SK-MEL-5 (cell line): ENCODE measurements at regions not wholly inside any gene's neighbourhood (a gene's known extent, or its start where the extent isn't known, plus 50 kb on each side); places are given as distances from the start of the nearest gene placed in this dataset.

Source experiments
- DNase-seq: peaks from one replicate; pipeline ENCODE4 v3.0.0-alpha.2; 2016; ENCODE audit warnings: low read depth, low spot score
- in situ Hi-C: cut with HindIII; loops from 2 replicates; pipeline ENCODE4 v1.10.0; 2016; ENCODE audit warnings: low sequenced_read_pairs, high pct_unique_total_duplicates, low pct_unique_long_range_greater_than_20kb

DNA sequence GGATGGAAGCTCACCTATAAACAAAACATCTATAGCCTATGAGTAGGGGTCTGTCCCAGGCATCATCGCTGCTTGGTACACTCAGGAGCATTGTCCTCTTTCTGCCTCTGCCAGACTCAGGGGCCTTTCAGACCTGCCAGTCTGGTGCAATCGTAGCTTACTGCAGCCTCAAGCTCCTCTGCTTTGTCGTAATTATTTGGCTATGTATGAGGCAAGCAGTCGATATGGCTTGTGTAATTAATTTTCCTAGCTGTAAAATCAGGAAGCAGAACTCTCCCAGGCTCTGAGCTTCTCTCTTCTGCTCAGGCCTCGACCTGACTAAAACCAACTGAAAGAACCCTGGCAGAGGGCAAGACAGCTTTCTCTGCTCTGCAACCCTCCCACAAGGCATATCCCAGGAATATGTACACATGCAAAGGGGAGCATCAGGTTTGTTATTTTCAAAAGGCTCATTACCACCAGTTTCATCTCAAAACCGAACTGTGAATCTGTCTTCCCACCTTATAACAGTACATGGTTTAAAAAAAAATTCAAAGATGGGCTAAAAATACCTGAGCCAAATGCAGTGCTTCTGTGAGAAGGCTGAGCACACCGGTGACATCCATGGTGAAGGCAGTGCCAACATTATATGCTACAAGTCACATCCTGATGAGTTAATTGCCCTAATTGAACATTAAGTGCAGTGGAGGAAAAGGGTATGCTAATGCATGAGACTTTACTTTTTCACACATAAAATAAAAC lies 309.2 kb upstream of the EMCN start:
- in situ Hi-C loops, result no loop called here
- DNase-seq, result no peak

DNA sequence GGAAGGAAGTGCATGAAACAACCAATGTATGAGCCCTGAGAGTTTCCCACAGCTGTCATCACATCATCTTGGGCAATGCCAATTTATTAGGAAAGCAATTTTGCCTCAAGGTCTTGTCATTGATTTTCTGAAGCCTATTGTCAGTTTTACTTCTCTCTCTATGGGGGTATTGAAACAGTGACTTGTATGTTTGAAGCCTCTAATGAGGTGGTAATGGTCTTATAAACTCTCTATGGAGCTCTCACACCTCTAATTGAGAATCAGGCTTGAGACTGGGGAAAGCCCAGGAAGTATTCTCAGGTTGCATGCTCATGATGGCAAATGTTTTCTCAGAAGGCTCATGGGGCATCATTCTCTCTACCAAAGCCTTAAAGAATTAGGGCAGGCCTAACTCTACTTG lies 308.2 kb upstream of the EMCN start:
- no peak for DNase-seq
- in situ Hi-C loops, result no loop called here

DNA sequence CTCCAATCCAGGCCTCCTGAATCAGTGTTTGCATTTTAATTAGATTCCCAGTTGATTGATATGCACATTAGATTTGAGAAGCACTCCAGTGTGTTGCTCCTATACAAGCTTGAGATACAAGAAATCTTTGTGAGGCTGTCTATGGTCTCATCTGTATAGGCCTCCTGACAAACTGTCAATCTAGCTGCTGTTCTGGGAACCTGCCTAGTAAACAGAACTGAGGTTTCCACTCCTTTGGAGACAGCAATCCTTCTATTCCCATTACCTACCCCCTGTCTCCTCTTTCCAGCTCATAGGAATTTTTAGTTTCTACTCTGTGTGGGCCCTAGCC lies 306.1 kb upstream of the EMCN start:
- in situ Hi-C loops, result no loop called here
- no peak for DNase-seq

DNA sequence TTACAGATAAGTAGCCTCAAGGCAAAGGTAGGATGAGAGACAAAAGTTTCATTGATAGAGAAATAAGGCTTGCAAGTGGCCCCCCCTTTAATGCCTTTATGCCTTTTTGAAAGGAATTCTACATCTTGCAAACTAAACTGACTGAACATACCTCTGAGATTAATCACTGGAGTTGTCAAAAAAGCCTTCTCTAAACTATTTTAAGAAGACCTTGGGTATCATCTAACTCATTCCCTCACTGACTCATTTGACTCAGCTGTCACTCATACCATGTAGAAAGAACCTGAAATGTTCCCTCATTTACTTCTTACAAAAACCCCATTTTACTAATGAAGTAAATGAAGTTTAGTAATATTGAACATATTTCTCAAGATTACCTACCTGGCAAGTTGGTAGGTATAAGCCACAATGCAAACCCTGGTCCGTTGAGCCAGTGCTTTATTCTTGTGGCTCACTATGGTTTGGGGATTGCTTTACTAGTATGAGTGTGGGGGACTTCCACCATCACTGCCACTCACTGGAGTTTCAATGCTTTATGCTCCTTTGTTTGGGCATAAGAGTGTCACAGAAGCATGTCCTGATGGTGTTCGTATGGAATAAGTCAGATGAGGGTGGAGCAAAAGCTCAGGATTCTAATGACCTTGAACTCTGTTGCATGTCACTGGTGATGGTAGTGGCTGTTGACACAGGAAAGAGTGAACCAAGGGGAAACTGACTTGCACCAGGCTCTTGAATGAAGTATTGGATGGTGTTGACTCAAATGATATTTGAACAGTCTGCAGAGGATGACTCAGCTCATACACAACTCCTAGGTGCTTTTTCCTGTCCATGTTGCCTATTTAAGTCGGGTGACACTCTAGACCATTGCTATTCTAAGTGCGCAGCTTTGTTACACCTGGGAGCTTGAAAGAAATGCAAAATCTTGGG lies 305.5 kb upstream of the EMCN start:
- in situ Hi-C loops, result no loop called here
- DNase-seq, result peak; percentile 76

DNA sequence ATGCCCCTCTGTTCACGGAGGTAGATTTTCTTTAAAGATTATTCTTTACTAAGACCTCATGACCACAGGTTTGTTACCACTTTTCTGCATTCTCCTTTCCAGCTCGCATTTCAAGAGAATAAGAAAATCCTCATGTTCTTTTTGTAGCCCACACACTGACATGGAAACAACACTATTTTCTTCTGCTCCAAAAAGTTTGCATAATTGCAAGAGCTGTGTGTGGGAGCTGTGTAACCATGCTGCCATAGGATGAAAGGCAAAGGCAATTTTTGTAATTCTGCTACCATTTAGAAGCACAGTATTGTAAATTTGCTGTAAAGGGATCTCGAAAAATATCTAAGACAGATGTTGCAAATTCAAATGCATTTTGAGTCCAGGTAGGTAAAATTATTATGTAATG lies 302.4 kb upstream of the EMCN start:
- DNase-seq, result no peak
- in situ Hi-C loops, result no loop called here

DNA sequence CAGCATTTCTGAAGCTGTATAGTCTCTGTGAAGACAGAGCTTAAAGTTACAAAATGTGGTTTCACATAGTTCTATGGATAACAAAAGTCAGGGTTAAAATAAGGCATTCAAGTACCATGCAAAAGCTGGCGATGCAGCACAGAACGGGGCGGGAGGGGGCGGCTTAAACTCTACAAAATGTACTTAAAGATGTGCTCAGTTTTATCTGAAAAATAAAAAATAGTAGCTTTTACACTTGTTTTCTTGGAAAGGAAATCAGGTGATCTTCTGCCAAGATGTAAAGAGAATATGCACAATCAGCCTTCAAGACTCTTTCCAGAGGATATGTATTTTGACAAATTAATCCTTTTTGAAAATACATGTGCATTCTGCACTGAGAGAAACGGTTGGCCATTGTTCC lies 301.7 kb upstream of the EMCN start:
- DNase-seq, result no peak
- in situ Hi-C loops, result no loop called here

DNA sequence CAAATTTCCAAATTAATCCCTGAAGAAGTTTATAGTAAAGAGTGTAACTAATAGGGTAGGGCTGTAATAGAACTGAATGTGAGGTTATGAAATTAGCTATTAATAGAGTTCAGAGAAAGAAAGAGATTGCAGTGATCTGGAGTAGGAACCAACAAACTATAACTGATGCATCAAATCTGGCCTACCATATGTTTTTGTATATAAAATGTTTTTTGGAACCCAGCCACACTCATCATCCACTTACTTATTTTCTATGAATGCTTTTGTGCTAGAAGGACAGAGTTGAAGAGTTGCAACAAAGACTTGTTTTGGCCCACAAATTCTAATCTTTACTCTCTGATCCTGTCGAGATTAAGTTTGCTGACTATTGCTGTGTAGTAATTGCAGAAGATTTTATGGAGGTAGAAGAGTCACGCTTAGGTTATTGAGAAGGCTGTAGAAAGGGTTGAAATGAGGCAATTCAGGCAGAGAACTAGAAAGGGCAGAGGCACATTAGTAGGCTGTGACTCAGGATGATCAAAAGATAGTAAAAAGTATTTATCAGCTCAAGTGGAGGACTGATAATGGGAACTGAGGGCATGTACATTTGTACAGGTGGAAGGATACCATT lies 298.7 kb upstream of the EMCN start:
- DNase-seq, result no peak

DNA sequence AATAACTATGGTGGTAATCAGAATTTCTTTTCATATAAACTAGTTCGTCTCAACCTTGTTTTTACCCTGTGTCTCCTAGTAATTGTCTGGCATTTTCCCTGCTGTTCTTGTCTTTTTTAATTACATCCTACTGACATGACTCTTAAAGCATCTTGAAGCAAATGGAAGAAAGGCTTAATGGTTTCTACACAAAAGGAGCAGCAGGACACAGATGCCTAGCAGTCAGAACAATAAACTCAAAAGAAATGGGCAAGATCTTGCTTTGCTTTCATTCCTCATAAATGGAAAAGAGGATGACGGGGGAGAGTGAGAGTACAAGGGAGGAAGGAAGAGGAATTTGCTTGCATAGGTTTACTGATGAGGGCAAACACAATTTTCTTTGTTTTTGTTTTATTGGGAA lies 293.2 kb upstream of the EMCN start:
- no peak for DNase-seq
- in situ Hi-C loops, result no loop called here

More for the DNA sequence above, 298.7 kb upstream of the EMCN start:
- in situ Hi-C loops, result no loop called here

DNA sequence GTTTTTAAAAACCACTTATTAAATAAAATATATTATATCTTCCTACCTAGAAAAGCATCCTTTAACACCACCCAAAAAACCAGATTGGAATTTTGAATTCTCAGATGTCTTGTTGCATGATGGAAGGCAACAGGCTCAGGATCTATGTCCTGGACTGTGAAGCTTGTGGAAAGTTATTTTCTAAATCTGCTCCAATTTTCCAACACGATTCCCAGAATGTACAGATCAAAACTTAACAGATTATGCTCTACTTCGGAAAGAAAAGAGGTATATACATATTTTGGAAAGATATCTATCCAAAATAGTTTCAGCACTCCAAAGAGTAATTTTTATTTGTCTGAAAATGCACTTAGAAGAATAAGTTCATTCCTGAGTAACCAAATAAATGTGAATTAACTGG lies 291.7 kb upstream of the EMCN start:
- no peak for DNase-seq
- in situ Hi-C loops, result no loop called here

DNA sequence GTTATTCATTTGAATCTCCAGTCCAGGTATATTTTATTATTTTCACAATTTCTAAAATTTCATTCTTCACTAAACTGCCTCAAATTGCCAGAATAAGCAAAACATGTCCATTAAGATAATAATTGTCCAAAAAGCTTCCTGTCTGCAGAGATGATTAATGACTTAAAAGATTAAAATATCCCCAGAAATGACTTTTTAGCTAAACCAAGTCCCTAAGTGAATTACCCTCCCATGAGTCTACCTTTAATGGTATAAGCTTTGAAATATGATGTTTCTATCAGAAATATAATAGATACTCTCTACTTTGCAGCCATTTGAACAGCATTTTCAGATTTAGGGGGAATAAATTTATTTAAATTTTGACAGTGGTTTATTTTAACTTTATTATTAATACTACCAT lies 289.2 kb upstream of the EMCN start:
- no peak for DNase-seq
- in situ Hi-C loops, result no loop called here

DNA sequence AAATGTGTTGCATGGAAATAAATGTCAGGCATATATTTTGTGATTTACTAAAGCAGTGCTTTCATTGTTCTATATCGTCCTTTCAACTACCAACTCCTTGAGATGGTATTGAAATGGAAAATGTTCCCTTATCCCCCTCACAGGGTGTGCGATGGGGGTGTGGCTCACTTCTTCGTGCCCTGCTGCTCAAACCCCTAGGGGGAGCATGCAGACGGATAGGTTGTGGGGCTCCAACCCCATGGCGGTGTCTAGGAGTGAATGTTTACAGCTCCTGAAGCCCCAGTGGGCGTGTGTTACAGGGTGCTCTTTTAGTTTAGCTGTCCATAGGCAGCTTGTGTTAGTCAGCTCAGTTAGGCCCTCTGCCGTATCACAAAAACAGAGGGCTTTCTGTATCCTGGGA lies 287.7 kb upstream of the EMCN start:
- DNase-seq, result no peak
- in situ Hi-C loops, result no loop called here

DNA sequence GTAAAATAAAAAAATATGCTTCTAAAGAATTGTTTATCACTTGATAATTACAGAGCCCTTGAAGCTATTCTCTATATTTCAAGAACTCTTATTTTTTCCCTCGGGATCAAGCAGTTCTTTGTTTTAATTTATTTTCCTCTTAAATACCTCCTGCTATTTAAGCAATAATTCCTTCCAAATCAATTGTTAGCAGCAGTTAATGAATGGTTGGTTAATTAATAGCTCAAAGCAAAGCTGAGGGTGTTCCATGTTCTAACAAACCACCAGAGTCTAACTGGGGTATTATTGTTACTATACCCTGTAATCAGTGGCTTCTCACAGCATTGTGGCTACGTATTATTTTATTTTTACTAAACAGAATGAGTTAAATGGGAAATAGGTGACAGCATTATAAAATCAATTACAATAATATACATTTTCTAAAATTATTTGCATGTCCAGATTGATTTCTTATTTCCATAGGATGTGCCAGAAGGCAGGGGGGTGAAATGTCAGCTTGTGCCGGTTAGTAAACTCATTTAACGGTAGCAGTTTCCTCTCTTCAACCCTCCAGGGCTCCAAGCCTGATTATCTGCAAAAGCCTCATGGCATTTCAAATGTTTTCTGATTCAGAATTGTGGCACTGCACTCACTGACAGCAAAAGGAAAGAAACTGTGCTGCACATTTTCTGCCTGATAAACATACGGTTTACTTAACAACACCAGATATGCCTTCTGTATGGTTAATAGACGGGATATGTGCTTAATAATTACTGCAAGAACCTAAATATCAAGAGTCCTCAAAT lies 286.9 kb upstream of the EMCN start:
- in situ Hi-C loops, result no loop called here
- no peak for DNase-seq

DNA sequence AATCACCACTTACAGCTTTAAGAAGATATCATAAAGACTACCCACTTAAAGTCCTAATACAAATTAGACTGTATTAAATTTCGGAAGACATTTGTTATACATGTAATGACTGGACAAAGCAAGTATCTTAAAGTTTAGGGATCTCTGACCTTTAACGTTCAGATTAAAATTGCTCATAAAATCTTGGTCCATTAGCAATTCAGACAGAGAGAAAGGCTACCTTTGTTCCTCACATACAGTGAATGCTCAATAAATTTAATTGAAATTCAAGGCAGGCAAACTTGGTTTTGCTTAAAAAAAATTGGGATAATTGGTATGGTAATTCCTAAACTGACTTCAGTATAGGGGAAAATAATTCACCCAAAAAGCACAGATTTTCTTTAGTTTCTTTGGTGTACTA lies 285.9 kb upstream of the EMCN start:
- in situ Hi-C loops, result no loop called here
- peak; percentile 15 for DNase-seq

DNA sequence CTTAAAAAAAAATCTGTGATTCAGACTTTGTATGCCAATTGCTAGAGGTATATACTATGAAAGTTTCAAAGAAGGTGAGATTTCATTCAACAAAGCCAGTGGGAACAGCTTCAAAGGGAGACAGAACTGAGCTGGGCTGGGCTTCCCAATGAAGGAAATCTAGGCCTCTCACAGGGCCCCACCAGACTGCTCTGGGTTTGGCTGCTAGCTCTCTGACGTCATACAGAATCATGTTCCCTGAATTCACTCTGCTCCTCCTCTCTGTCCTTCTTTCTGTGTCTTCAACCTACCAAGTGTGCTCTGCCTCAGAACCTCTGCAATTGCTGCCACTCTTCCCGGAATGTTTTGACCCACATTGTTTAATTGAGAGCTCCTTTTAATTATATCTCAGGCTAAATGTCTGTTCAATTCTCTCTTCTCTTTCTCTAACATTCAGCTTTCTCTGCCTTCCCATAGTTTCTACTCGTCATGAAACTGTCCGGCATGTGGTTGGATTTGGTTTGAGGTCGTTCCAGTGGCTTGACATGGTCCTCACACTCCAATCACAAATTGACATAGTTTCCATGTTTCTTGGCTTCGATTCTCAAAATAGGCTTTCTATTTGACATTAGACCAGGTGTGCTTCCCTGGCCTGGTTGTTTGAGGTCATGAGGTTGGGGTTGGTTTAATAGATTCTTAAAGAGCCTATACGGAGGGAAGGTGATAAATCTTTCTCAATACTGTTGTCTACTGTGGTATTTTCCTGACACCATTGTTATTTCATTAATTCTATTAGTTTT lies 282.1 kb upstream of the EMCN start:
- in situ Hi-C loops, result no loop called here
- DNase-seq, result no peak

DNA sequence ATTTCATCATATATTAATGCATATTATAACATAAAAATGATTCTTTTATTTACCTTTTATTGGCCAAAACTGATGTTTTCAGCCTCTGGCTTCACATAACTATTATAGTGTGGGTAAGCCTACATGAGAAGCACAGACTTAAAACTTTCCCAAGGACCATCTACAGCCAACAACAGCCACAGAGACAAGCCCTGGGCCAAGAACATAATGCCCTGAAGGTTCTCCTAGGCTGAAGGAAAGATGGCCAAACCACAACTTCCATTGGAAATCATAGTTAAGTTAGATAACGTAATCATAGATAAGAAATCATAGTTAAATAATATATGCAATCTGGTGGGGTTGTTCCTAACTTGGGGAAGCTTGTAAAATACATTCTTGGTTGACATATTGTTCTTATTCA lies 280.0 kb upstream of the EMCN start:
- in situ Hi-C loops, result no loop called here
- no peak for DNase-seq

DNA sequence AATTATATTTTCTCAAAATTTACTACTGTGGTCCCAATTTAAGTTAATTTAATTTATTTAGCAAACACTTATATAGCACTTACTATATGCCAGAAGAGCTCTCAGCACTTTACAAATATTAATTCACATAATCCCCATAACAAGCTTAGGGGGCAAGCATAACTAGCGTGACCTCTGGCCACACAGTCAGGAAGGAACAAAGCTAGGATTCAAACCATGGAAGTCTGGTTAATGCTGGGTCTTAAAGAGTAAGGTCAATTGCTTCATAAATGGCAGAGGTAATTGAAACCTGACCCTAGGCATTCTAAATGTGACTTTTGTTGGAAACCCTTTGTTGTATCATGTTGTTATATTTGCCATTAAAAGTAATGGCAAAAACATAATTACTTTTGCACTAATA lies 279.5 kb upstream of the EMCN start:
- no peak for DNase-seq
- in situ Hi-C loops, result no loop called here

DNA sequence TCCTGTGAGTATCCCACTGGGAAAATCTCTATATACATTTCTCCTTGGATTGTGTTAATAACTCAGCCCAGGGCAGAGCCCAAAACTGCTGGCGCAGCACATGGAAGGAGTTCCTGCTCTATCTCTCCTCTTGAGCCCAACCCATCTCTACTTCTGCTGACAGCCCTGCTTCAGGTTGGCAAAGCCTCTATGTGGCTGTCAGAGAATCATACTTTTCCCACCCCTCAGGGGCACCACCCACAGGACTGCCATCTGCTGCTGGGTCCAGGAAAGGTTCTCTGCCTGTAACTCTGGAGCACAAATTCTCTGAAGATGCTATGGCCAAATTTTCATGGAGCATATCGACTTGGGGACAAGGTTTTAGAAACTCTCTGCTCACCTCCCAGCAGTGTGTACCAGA lies 278.5 kb upstream of the EMCN start:
- in situ Hi-C loops, result no loop called here
- DNase-seq, result no peak
